GM21526 (cell line): ENCODE measurements at regions not wholly inside any gene's neighbourhood (a gene's known extent, or its start where the extent isn't known, plus 50 kb on each side); places are given as distances from the start of the nearest gene placed in this dataset.
"Not testable (repeated sequence)": the region's sequence is repeated elsewhere in the genome, so short reads cannot be mapped to it uniquely, and the experiment has no call there.

Experiments used
- ATAC-seq: cut with Tn5 transposase; IDR thresholded peaks from one replicate; pipeline ENCODE4 v1.9.1; 2021; ENCODE audit warnings: moderate library complexity; ENCODE audit not compliant: unreplicated experiment, low FRiP score

- no peak for ATAC-seq
Observed at GRCh38 chr3:161599697-161600096, 103.1 kb downstream of the OTOL1 start.

GRCh38 chr3:161600173-161600572, 103.6 kb downstream of the OTOL1 start:
- no peak for ATAC-seq

- ATAC-seq, result no peak
Observed at GRCh38 chr3:161602475-161602874, 105.9 kb downstream of the OTOL1 start.

GRCh38 chr3:161602918-161603317, 106.3 kb downstream of the OTOL1 start:
- no peak for ATAC-seq

- ATAC-seq, result no peak
Observed at GRCh38 chr3:161607056-161607455, 110.4 kb downstream of the OTOL1 start.

GRCh38 chr3:161619351-161619750, 122.7 kb downstream of the OTOL1 start:
- ATAC-seq, result no peak

- ATAC-seq, result no peak
Observed at GRCh38 chr3:161630794-161631193, 134.2 kb downstream of the OTOL1 start.

- no peak for ATAC-seq
Observed at GRCh38 chr3:161631536-161631935, 134.9 kb downstream of the OTOL1 start.

GRCh38 chr3:161637559-161637958, 141.0 kb downstream of the OTOL1 start:
- ATAC-seq, result no peak

- ATAC-seq, result not testable (repeated sequence)
Observed at GRCh38 chr3:161639095-161639494, 142.5 kb downstream of the OTOL1 start.

- ATAC-seq, result no peak
Observed at GRCh38 chr3:161640181-161640580, 143.6 kb downstream of the OTOL1 start.

- ATAC-seq, result no peak
Observed at GRCh38 chr3:161641287-161641686, 144.7 kb downstream of the OTOL1 start.

GRCh38 chr3:161644891-161645635, 148.5 kb downstream of the OTOL1 start:
- no peak for ATAC-seq

- ATAC-seq, result no peak
Observed at GRCh38 chr3:161647936-161648470, 151.4 kb downstream of the OTOL1 start.

GRCh38 chr3:161649900-161650484, 153.4 kb downstream of the OTOL1 start:
- ATAC-seq, result no peak

- no peak for ATAC-seq
Observed at GRCh38 chr3:161657786-161658185, 161.2 kb downstream of the OTOL1 start.

GRCh38 chr3:161671141-161671540, 174.5 kb downstream of the OTOL1 start:
- ATAC-seq, result no peak

- no peak for ATAC-seq
Observed at GRCh38 chr3:161672478-161672877, 175.9 kb downstream of the OTOL1 start.

- ATAC-seq, result no peak
Observed at GRCh38 chr3:161673866-161674265, 177.3 kb downstream of the OTOL1 start.

GRCh38 chr3:161674402-161674801, 177.8 kb downstream of the OTOL1 start:
- no peak for ATAC-seq

GRCh38 chr3:161681831-161682230, 185.2 kb downstream of the OTOL1 start:
- ATAC-seq, result not testable (repeated sequence)

- no peak for ATAC-seq
Observed at GRCh38 chr3:161682715-161683114, 186.1 kb downstream of the OTOL1 start.
